Stomach (tissue), 4 donors: ENCODE measurements at regions not wholly inside any gene's neighbourhood (a gene's known extent, or its start where the extent isn't known, plus 50 kb on each side); places are given as distances from the start of the nearest gene placed in this dataset.

Source experiments
- EP300 ChIP-seq: sonication (generic); formaldehyde crosslinking; IDR thresholded peaks from one replicate; pipeline ENCODE4 v1.6.1; 2017; ENCODE audit warnings: antibody characterized with exemption
- POLR2A ChIP-seq, 4 donors: fragments of 450-650 bp; IDR thresholded peaks; one replicate each; pipeline ENCODE4 v1.6.1; 2016; ENCODE audit warnings: antibody characterized with exemption in 4 of 4, control low read depth in 2 of 4, mild to moderate bottlenecking in 1 of 4, moderate library complexity in 1 of 4
- TF ChIP-seq, protein P1 (sequence below), 7 experiments: fragments of 450-650 bp in 4 of 7; fragments of 200-600 bp in 3 of 7; sonication (generic) in 3 of 7; IDR thresholded peaks; one replicate each; pipeline ENCODE4 v1.5.1; 2016 to 2019; ENCODE audit warnings: antibody characterized with exemption in 7 of 7, control low read depth in 2 of 7, mild to moderate bottlenecking in 1 of 7

GRCh38 chr18:66752733-66753132 lies 148.8 kb upstream of the CDH19 start:
- TF ChIP-seq, protein P1, sequence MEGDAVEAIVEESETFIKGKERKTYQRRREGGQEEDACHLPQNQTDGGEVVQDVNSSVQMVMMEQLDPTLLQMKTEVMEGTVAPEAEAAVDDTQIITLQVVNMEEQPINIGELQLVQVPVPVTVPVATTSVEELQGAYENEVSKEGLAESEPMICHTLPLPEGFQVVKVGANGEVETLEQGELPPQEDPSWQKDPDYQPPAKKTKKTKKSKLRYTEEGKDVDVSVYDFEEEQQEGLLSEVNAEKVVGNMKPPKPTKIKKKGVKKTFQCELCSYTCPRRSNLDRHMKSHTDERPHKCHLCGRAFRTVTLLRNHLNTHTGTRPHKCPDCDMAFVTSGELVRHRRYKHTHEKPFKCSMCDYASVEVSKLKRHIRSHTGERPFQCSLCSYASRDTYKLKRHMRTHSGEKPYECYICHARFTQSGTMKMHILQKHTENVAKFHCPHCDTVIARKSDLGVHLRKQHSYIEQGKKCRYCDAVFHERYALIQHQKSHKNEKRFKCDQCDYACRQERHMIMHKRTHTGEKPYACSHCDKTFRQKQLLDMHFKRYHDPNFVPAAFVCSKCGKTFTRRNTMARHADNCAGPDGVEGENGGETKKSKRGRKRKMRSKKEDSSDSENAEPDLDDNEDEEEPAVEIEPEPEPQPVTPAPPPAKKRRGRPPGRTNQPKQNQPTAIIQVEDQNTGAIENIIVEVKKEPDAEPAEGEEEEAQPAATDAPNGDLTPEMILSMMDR (IDR thresholded peaks at IDR 0.05) = no peak
- TF ChIP-seq POLR2A (IDR thresholded peaks at IDR 0.05) (no peak), EP300 (no peak)
